ENCODE measurements at regions not wholly inside any gene's neighbourhood (a gene's known extent, or its start where the extent isn't known, plus 50 kb on each side); places are given as distances from the start of the nearest gene placed in this dataset.

DNA sequence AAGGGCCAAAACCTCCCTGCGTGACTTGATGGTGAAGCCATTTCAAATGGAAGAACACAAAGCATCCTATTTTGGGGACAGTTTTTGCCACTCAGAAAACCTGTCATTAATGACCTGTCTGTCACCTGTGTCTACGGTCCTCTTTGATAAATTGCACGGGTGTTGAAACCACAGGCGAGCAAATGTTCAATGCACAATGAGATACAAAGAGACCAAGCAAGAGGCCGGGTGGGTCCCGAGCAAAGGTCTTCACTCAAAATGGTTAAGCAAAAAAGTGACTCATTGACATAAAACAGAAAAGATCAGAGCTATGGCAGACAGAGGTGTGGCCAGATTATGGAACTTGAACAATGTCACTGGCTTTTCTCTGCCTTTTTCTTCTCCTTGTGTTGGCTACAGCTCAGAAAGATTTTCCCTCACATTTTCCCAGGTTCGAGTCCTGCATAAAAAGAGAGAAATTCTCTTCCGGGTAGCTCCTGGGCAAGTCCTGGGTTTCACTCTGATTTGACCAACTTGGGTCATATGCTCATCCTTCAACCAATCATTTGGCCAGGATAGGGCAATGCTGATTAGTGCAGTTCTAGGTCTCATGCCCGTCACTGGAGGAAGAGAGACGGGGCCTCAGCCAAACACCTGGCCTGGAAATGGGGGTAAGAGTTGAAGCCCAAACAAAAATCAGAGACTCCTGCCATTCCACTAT is 92.2 kb downstream of the CMC2 start:
- H3K36me3 Mint-ChIP-seq: 0 out of 2 replicates have a peak, but pooled peaks cover 3% of the 10 kb centered on the region
- ChIA-PET CTCF (interaction anchor here (1.0 kb wide), 1 partner anchor 10 kb away, joined by 3 read pairs; no protein-coding TSS in a partner anchor), POLR2A (no interaction called here)
- no peak overlapping the region for H3K4me3 Mint-ChIP-seq
- H3K27ac Mint-ChIP-seq: no peak overlapping the region
- TF ChIP-seq, protein P1, sequence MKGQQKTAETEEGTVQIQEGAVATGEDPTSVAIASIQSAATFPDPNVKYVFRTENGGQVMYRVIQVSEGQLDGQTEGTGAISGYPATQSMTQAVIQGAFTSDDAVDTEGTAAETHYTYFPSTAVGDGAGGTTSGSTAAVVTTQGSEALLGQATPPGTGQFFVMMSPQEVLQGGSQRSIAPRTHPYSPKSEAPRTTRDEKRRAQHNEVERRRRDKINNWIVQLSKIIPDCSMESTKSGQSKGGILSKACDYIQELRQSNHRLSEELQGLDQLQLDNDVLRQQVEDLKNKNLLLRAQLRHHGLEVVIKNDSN (CRISPR knock-in tag; IDR thresholded peaks at IDR 0.05): no peak
- TF ChIP-seq FOXK1 (CRISPR knock-in tag; IDR thresholded peaks at IDR 0.05) (no peak), GTF2I (CRISPR knock-in tag; conservative IDR thresholded peaks at IDR 0.05) (no peak), ZNF416 (CRISPR knock-in tag; IDR thresholded peaks at IDR 0.05) (no peak), FOXP1 (CRISPR knock-in tag; IDR thresholded peaks at IDR 0.05; ENCODE audit: borderline replicate concordance) (no peak), TEAD4 (CRISPR knock-in tag; IDR thresholded peaks at IDR 0.05) (no peak), TP53 (CRISPR knock-in tag; IDR thresholded peaks at IDR 0.05) (no peak), SP1 (CRISPR knock-in tag; conservative IDR thresholded peaks at IDR 0.05) (no peak), ZBTB21 (CRISPR knock-in tag; IDR thresholded peaks at IDR 0.05; ENCODE audit: borderline replicate concordance) (no peak), SMAD4 (CRISPR knock-in tag; IDR thresholded peaks at IDR 0.05) (no peak), RORB (CRISPR knock-in tag; IDR thresholded peaks at IDR 0.05) (no peak), SOX15 (CRISPR knock-in tag; IDR thresholded peaks at IDR 0.05) (no peak), EMX1 (CRISPR knock-in tag; IDR thresholded peaks at IDR 0.05) (no peak)
- TF ChIP-seq, protein P2, sequence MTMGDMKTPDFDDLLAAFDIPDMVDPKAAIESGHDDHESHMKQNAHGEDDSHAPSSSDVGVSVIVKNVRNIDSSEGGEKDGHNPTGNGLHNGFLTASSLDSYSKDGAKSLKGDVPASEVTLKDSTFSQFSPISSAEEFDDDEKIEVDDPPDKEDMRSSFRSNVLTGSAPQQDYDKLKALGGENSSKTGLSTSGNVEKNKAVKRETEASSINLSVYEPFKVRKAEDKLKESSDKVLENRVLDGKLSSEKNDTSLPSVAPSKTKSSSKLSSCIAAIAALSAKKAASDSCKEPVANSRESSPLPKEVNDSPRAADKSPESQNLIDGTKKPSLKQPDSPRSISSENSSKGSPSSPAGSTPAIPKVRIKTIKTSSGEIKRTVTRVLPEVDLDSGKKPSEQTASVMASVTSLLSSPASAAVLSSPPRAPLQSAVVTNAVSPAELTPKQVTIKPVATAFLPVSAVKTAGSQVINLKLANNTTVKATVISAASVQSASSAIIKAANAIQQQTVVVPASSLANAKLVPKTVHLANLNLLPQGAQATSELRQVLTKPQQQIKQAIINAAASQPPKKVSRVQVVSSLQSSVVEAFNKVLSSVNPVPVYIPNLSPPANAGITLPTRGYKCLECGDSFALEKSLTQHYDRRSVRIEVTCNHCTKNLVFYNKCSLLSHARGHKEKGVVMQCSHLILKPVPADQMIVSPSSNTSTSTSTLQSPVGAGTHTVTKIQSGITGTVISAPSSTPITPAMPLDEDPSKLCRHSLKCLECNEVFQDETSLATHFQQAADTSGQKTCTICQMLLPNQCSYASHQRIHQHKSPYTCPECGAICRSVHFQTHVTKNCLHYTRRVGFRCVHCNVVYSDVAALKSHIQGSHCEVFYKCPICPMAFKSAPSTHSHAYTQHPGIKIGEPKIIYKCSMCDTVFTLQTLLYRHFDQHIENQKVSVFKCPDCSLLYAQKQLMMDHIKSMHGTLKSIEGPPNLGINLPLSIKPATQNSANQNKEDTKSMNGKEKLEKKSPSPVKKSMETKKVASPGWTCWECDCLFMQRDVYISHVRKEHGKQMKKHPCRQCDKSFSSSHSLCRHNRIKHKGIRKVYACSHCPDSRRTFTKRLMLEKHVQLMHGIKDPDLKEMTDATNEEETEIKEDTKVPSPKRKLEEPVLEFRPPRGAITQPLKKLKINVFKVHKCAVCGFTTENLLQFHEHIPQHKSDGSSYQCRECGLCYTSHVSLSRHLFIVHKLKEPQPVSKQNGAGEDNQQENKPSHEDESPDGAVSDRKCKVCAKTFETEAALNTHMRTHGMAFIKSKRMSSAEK (CRISPR knock-in tag; IDR thresholded peaks at IDR 0.05; ENCODE audit: borderline replicate concordance): no peak
- TF ChIP-seq, protein P3, sequence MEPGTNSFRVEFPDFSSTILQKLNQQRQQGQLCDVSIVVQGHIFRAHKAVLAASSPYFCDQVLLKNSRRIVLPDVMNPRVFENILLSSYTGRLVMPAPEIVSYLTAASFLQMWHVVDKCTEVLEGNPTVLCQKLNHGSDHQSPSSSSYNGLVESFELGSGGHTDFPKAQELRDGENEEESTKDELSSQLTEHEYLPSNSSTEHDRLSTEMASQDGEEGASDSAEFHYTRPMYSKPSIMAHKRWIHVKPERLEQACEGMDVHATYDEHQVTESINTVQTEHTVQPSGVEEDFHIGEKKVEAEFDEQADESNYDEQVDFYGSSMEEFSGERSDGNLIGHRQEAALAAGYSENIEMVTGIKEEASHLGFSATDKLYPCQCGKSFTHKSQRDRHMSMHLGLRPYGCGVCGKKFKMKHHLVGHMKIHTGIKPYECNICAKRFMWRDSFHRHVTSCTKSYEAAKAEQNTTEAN (CRISPR knock-in tag; IDR thresholded peaks at IDR 0.05): no peak
- TF ChIP-seq, protein P4, sequence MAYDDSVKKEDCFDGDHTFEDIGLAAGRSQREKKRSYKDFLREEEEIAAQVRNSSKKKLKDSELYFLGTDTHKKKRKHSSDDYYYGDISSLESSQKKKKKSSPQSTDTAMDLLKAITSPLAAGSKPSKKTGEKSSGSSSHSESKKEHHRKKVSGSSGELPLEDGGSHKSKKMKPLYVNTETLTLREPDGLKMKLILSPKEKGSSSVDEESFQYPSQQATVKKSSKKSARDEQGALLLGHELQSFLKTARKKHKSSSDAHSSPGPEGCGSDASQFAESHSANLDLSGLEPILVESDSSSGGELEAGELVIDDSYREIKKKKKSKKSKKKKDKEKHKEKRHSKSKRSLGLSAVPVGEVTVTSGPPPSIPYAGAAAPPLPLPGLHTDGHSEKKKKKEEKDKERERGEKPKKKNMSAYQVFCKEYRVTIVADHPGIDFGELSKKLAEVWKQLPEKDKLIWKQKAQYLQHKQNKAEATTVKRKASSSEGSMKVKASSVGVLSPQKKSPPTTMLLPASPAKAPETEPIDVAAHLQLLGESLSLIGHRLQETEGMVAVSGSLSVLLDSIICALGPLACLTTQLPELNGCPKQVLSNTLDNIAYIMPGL (CRISPR knock-in tag; IDR thresholded peaks at IDR 0.05): no peak
- TF ChIP-seq, protein P5, sequence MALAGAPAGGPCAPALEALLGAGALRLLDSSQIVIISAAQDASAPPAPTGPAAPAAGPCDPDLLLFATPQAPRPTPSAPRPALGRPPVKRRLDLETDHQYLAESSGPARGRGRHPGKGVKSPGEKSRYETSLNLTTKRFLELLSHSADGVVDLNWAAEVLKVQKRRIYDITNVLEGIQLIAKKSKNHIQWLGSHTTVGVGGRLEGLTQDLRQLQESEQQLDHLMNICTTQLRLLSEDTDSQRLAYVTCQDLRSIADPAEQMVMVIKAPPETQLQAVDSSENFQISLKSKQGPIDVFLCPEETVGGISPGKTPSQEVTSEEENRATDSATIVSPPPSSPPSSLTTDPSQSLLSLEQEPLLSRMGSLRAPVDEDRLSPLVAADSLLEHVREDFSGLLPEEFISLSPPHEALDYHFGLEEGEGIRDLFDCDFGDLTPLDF (CRISPR knock-in tag; IDR thresholded peaks at IDR 0.05): no peak
- TF ChIP-seq, protein P6, sequence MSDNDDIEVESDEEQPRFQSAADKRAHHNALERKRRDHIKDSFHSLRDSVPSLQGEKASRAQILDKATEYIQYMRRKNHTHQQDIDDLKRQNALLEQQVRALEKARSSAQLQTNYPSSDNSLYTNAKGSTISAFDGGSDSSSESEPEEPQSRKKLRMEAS (CRISPR knock-in tag; IDR thresholded peaks at IDR 0.05): no peak
- DNase-seq (ENCODE audit: low spot score) (no peak), ATAC-seq (no peak)
- no peaks in the 10 kb centered on the region for H3K27me3 Mint-ChIP-seq (ENCODE audit: low read depth)
- peaks cover 30% of the 10 kb centered on the region for H3K9me3 Mint-ChIP-seq
- peaks cover 19% of the 10 kb centered on the region for H3K4me1 Mint-ChIP-seq

Data from WTC11 (cell line).